Stimulated activated CD4-positive, alpha-beta T cell treated with anti-CD3 and anti-CD28 coated beads, Interleukin-4, amount 100 ng/mL, for 1 hour (primary cell): ENCODE measurements at regions not wholly inside any gene's neighbourhood (a gene's known extent, or its start where the extent isn't known, plus 50 kb on each side); places are given as distances from the start of the nearest gene placed in this dataset.
"Not testable (repeated sequence)": the region's sequence is repeated elsewhere in the genome, so short reads cannot be mapped to it uniquely, and the experiment has no call there.

Source experiments
- DNase-seq: peaks from one replicate; pipeline ENCODE4 v3.0.0-alpha.2; 2020

- not testable (repeated sequence) for DNase-seq
Measured at GRCh38 chr15:20680257-20680815, 138.7 kb upstream of the GOLGA6L6 start.

- DNase-seq, result no peak
Measured at GRCh38 chr15:20672470-20672869, 130.9 kb upstream of the GOLGA6L6 start.

- no peak for DNase-seq
Measured at GRCh38 chr15:20671675-20672074, 130.1 kb upstream of the GOLGA6L6 start.

GRCh38 chr15:20666410-20666809 is 124.8 kb upstream of the GOLGA6L6 start:
- not testable (repeated sequence) for DNase-seq

- DNase-seq, result no peak
Measured at GRCh38 chr15:20665653-20666052, 124.1 kb upstream of the GOLGA6L6 start.

GRCh38 chr15:20659265-20659664 is 117.7 kb upstream of the GOLGA6L6 start:
- no peak for DNase-seq

GRCh38 chr15:20658024-20658423 is 116.4 kb upstream of the GOLGA6L6 start:
- DNase-seq, result no peak

GRCh38 chr15:20657084-20657483 is 115.5 kb upstream of the GOLGA6L6 start:
- DNase-seq, result no peak

- DNase-seq, result no peak
Measured at GRCh38 chr15:20652914-20653313, 111.3 kb upstream of the GOLGA6L6 start.

- DNase-seq, result not testable (repeated sequence)
Measured at GRCh38 chr15:20648402-20648975, 106.9 kb upstream of the GOLGA6L6 start.

- no peak for DNase-seq
Measured at GRCh38 chr15:20646529-20647142, 105.0 kb upstream of the GOLGA6L6 start.

GRCh38 chr15:20645956-20646355 is 104.4 kb upstream of the GOLGA6L6 start:
- peak; percentile 31 for DNase-seq

- DNase-seq, result no peak
Measured at GRCh38 chr15:20644896-20645295, 103.3 kb upstream of the GOLGA6L6 start.

- no peak for DNase-seq
Measured at GRCh38 chr15:20643829-20644425, 102.3 kb upstream of the GOLGA6L6 start.

GRCh38 chr15:20643024-20643770 is 101.6 kb upstream of the GOLGA6L6 start:
- DNase-seq, result no peak

GRCh38 chr15:20642054-20642767 is 100.6 kb upstream of the GOLGA6L6 start:
- DNase-seq, result no peak

GRCh38 chr15:20640427-20640826 is 98.8 kb upstream of the GOLGA6L6 start:
- not testable (repeated sequence) for DNase-seq

GRCh38 chr15:20639224-20639623 is 97.6 kb upstream of the GOLGA6L6 start:
- DNase-seq, result not testable (repeated sequence)

GRCh38 chr15:20637499-20637898 is 95.9 kb upstream of the GOLGA6L6 start:
- not testable (repeated sequence) for DNase-seq

- not testable (repeated sequence) for DNase-seq
Measured at GRCh38 chr15:20629526-20629925, 87.9 kb upstream of the GOLGA6L6 start.

GRCh38 chr15:20628538-20628937 is 86.9 kb upstream of the GOLGA6L6 start:
- DNase-seq, result not testable (repeated sequence)

GRCh38 chr15:20625469-20625868 is 83.9 kb upstream of the GOLGA6L6 start:
- not testable (repeated sequence) for DNase-seq

GRCh38 chr15:20624085-20624484 is 82.5 kb upstream of the GOLGA6L6 start:
- DNase-seq, result peak; percentile 13
